K562 (cell line): ENCODE measurements at regions not wholly inside any gene's neighbourhood (a gene's known extent, or its start where the extent isn't known, plus 50 kb on each side); places are given as distances from the start of the nearest gene placed in this dataset.
A peak's percentile ranks its signal among the peaks of the same experiment; 100 is the strongest.

Source experiments
- BRCA1 ChIP-seq, 2 experiments: fragments of 450-650 bp in 1 of 2; sonication (generic) in 1 of 2; formaldehyde crosslinking in 1 of 2; IDR thresholded peaks; 2 replicates each; pipeline versions ENCODE4 v1.5.0 to v1.6.1; 2017 to 2020; ENCODE audit warnings: mild to moderate bottlenecking in 1 of 2, missing genetic modification reagents in 1 of 2
- BRD9 ChIP-seq: fragments of 450-650 bp; IDR thresholded peaks from 2 replicates; pipeline ENCODE4 v1.6.1; 2018; ENCODE audit warnings: low read depth; ENCODE audit not compliant: partially characterized antibody
- CREB1 ChIP-seq, 2 experiments: sonication (generic) in 1 of 2; formaldehyde crosslinking in 1 of 2; IDR thresholded peaks; 2 replicates each; pipeline versions ENCODE4 v1.6.1 to v1.8.0; 2012 to 2022; ENCODE audit warnings: inconsistent platforms in 1 of 2, mild to moderate bottlenecking in 1 of 2, missing genetic modification reagents in 1 of 2, moderate library complexity in 1 of 2
- ELF1 ChIP-seq: fragments of 200-800 bp; sonication (Bioruptor generic); IDR thresholded peaks from 2 replicates; pipeline ENCODE4 v1.6.1; 2016; ENCODE audit warnings: missing genetic modification characterization, missing compliant biosample characterization
- ELF4 ChIP-seq: fragments of 450-650 bp; formaldehyde crosslinking; IDR thresholded peaks from 2 replicates; pipeline ENCODE4 v1.4.0; 2022; ENCODE audit warnings: missing genetic modification characterization
- KAT2B ChIP-seq: IDR thresholded peaks from one replicate; pipeline ENCODE4 v1.6.1; 2012; ENCODE audit warnings: low read depth, mild to moderate bottlenecking, control low read depth, inconsistent platforms, low read length, moderate library complexity
- KDM4B ChIP-seq, 2 experiments: fragments of 450-650 bp in 1 of 2; sonication (generic) in 1 of 2; IDR thresholded peaks; 2 replicates each; pipeline ENCODE4 v1.6.1; 2016 to 2017; ENCODE audit warnings: borderline replicate concordance in 2 of 2, antibody characterized with exemption in 1 of 2, low read depth in 1 of 2, mild to moderate bottlenecking in 1 of 2
- LARP7 ChIP-seq: fragments of 450-650 bp; IDR thresholded peaks from 2 replicates; pipeline ENCODE4 v1.6.1; 2016
- POLR2AphosphoS5 ChIP-seq: IDR thresholded peaks from 2 replicates; pipeline ENCODE4 v1.6.1; 2011; ENCODE audit warnings: mild to moderate bottlenecking, low read depth, low read length, moderate library complexity; ENCODE audit not compliant: control insufficient read depth, insufficient read depth
- POLR3A ChIP-seq: IDR thresholded peaks from 2 replicates; pipeline ENCODE4 v1.6.1; 2011; ENCODE audit warnings: borderline replicate concordance, mild to moderate bottlenecking, moderate library complexity; ENCODE audit not compliant: insufficient read length, insufficient read depth; ENCODE audit errors: extremely low read depth
- SMC3 ChIP-seq: conservative IDR thresholded peaks from 2 replicates; pipeline ENCODE4 v1.6.1; 2011; ENCODE audit warnings: low read depth, low read length, improper control_type of control experiment; ENCODE audit not compliant: insufficient read depth
- ZNF174 ChIP-seq: fragments of 250-450 bp; sonication (Bioruptor Pico); IDR thresholded peaks from 2 replicates; pipeline ENCODE4 v1.4.0; 2020; ENCODE audit warnings: mild to moderate bottlenecking
- ZNF212 ChIP-seq: fragments of 450-650 bp; formaldehyde crosslinking; IDR thresholded peaks from 2 replicates; pipeline ENCODE4 v1.4.0; 2020; ENCODE audit warnings: mild to moderate bottlenecking
- TF ChIP-seq, protein P1 (sequence below): fragments of 250-450 bp; sonication (Bioruptor Pico); IDR thresholded peaks from 2 replicates; pipeline ENCODE4 v1.4.0; 2020
- TF ChIP-seq, protein P2 (sequence below): sonication (generic); formaldehyde crosslinking; IDR thresholded peaks from 2 replicates; pipeline ENCODE4 v1.8.0; 2022; ENCODE audit warnings: mild to moderate bottlenecking, missing genetic modification reagents
- TF ChIP-seq, protein P3 (sequence below): fragments of 250-450 bp; sonication (Bioruptor Pico); IDR thresholded peaks from 2 replicates; pipeline ENCODE4 v1.8.0; 2021; ENCODE audit warnings: moderate library complexity, mild to moderate bottlenecking, inconsistent platforms

DNA sequence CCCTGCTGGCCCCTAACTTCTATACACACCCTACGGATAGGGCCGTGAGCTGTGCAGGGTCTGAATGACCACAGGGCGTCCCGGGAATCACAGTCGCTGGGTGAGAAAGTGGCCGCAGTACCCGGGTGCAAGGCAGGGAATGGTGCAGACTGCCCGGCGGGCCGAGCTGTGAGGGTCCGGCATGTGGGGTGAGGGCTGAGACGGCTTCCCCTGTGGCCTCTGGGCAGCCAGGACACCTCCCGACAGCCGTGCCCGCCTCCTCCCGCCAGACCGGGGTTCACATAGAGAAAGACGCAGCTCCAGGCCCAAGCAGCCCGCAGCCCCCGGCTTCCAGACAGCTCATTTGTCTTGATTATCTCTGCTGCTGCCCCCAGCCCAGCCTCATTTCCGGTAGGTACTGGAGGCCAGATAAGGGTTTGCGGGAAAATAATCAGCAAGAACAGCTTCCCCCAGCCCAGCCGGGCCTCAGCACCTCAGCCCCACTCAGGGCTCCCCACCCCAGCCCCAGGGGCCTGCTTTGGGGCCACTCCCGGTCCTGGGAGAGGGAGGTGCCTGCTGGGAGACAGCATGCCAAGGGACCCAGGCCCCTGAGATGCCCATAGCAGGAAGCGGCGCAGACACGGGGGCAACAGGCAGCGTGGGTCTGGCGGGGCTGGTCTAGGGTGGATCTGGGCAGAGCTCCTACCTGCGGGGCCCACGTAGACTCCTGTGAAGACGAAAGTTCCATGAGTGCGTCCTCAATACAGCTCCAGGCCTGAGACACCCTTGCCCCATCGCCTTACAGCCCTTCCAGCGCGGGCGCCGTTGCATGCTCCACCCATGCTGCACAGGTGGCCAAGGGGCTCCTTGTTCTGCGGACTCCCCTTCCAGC is 123.1 kb downstream of the BRD1 start (continued):
- TF ChIP-seq, protein P1, sequence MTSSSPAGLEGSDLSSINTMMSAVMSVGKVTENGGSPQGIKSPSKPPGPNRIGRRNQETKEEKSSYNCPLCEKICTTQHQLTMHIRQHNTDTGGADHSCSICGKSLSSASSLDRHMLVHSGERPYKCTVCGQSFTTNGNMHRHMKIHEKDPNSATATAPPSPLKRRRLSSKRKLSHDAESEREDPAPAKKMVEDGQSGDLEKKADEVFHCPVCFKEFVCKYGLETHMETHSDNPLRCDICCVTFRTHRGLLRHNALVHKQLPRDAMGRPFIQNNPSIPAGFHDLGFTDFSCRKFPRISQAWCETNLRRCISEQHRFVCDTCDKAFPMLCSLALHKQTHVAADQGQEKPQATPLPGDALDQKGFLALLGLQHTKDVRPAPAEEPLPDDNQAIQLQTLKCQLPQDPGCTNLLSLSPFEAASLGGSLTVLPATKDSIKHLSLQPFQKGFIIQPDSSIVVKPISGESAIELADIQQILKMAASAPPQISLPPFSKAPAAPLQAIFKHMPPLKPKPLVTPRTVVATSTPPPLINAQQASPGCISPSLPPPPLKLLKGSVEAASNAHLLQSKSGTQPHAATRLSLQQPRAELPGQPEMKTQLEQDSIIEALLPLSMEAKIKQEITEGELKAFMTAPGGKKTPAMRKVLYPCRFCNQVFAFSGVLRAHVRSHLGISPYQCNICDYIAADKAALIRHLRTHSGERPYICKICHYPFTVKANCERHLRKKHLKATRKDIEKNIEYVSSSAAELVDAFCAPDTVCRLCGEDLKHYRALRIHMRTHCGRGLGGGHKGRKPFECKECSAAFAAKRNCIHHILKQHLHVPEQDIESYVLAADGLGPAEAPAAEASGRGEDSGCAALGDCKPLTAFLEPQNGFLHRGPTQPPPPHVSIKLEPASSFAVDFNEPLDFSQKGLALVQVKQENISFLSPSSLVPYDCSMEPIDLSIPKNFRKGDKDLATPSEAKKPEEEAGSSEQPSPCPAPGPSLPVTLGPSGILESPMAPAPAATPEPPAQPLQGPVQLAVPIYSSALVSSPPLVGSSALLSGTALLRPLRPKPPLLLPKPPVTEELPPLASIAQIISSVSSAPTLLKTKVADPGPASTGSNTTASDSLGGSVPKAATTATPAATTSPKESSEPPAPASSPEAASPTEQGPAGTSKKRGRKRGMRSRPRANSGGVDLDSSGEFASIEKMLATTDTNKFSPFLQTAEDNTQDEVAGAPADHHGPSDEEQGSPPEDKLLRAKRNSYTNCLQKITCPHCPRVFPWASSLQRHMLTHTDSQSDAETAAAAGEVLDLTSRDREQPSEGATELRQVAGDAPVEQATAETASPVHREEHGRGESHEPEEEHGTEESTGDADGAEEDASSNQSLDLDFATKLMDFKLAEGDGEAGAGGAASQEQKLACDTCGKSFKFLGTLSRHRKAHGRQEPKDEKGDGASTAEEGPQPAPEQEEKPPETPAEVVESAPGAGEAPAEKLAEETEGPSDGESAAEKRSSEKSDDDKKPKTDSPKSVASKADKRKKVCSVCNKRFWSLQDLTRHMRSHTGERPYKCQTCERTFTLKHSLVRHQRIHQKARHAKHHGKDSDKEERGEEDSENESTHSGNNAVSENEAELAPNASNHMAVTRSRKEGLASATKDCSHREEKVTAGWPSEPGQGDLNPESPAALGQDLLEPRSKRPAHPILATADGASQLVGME (CRISPR knock-in tag), result no peak
- TF ChIP-seq ELF4 (CRISPR knock-in tag) (no peak), POLR2AphosphoS5 (peak; percentile 94), CREB1 (IDR thresholded peaks at IDR 0.05) (peak; percentile 43; the same call in 1 of the 2 replicates), CREB1 (CRISPR knock-in tag; IDR thresholded peaks at IDR 0.05) (no peak), LARP7 (no peak), KAT2B (no peak), POLR3A (no peak), ZNF212 (CRISPR knock-in tag) (no peak), BRD9 (no peak), ZNF174 (CRISPR knock-in tag) (no peak), KDM4B (IDR thresholded peaks at IDR 0.05; ENCODE audit: borderline replicate concordance in 2 of 2, low read depth in 1 of 2) (no peak), SMC3 (no peak), ELF1 (tag) (no peak), BRCA1 (IDR thresholded peaks at IDR 0.05) (no peak), BRCA1 (CRISPR knock-in tag; IDR thresholded peaks at IDR 0.05) (no peak)
- TF ChIP-seq, protein P2, sequence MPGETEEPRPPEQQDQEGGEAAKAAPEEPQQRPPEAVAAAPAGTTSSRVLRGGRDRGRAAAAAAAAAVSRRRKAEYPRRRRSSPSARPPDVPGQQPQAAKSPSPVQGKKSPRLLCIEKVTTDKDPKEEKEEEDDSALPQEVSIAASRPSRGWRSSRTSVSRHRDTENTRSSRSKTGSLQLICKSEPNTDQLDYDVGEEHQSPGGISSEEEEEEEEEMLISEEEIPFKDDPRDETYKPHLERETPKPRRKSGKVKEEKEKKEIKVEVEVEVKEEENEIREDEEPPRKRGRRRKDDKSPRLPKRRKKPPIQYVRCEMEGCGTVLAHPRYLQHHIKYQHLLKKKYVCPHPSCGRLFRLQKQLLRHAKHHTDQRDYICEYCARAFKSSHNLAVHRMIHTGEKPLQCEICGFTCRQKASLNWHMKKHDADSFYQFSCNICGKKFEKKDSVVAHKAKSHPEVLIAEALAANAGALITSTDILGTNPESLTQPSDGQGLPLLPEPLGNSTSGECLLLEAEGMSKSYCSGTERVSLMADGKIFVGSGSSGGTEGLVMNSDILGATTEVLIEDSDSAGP (CRISPR knock-in tag), result no peak
- TF ChIP-seq, protein P3, sequence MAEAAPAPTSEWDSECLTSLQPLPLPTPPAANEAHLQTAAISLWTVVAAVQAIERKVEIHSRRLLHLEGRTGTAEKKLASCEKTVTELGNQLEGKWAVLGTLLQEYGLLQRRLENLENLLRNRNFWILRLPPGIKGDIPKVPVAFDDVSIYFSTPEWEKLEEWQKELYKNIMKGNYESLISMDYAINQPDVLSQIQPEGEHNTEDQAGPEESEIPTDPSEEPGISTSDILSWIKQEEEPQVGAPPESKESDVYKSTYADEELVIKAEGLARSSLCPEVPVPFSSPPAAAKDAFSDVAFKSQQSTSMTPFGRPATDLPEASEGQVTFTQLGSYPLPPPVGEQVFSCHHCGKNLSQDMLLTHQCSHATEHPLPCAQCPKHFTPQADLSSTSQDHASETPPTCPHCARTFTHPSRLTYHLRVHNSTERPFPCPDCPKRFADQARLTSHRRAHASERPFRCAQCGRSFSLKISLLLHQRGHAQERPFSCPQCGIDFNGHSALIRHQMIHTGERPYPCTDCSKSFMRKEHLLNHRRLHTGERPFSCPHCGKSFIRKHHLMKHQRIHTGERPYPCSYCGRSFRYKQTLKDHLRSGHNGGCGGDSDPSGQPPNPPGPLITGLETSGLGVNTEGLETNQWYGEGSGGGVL (CRISPR knock-in tag), result no peak
